GM18873 (cell line): ENCODE measurements at regions not wholly inside any gene's neighbourhood (a gene's known extent, or its start where the extent isn't known, plus 50 kb on each side); places are given as distances from the start of the nearest gene placed in this dataset.

Experiments used
- ATAC-seq: cut with Tn5 transposase; IDR thresholded peaks from one replicate; pipeline ENCODE4 v1.9.1; 2021; ENCODE audit warnings: mild to moderate bottlenecking, moderate library complexity, moderate number of reproducible peaks; ENCODE audit not compliant: unreplicated experiment, low FRiP score

DNA sequence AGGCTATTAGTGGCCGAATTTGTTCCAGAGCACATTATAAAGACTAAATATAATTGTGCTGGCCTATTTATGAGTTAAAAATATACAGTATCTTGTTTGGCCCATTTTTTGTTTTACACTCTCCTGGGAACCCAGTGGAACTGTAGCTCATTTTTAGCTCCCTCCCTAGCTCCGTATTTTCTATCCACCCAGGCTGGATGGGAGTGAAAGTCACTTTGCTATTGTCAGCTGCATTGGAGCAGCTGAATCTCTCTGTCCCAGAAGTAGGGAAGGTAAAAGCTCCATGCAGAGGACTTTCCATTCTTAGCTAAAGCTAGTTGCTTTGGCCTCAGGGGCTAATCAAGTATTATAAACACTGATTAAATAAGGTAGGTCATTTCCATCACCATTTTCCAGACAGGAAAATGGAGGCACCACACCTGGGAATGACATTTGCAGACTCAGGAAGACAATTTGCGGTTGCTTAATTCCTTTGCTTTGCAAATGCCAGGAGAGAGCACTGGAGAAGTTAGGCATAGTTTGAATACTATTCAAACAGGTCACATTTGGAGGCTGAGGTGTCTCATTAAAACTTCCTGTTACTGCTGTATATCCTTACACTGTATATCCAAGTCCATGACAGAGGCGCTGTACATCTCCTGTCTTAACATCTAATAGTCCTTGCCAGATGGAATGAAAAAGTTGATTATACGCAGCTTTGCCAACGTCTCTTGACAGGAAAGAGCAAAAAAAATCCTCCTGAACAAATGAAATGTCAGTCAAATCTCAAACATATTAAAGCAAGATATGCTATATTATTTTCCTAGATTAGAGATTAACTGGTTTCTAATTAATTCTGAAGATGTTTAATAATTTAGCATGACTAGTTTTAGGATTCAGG lies 338.1 kb upstream of the KIRREL3 start:
- ATAC-seq: no peak

DNA sequence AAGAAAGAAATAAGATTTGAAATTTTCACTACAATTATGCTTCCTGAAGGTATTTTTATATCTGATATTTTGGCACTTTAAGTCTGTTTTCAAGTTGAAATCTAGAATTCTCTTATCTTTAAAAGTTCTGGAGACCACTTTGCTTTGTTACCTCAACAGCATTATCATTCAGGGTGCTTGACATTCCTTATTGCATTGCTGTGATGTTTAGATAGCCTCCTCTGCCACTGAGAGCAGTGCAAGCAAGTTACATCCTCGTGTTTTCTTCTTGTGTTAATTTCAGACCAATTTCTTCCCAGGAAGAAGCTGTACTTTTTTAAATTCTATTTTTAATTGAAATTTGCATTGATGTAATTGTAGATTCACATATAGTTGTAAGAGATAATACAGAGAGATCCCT lies 333.9 kb upstream of the KIRREL3 start:
- ATAC-seq: no peak

- ATAC-seq: no peak
Observed at GRCh38 chr11:127332896-127333295, 332.3 kb upstream of the KIRREL3 start.

GRCh38 chr11:127330044-127330443 lies 329.5 kb upstream of the KIRREL3 start:
- no peak for ATAC-seq

- ATAC-seq: no peak
Observed at GRCh38 chr11:127308291-127308690, 307.7 kb upstream of the KIRREL3 start.

DNA sequence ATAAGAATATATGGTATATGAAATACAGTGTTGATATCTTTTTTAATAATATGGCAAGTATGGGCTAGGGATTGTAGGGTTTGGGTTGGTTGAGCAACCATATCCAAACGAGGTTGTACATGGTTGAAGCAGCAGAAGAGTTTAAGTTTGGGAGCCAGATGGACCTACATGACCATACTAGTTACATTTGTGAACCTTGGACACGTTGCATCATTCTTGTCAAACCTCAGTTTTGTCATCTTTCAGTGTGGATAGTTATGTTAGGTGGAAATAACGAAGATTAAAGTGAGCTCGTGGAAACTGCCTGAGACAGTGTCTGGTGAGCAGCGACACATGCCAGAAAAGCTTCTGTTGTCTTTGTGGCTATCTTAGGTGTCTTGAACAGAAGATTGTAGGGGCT lies 307.1 kb upstream of the KIRREL3 start:
- ATAC-seq: no peak

GRCh38 chr11:127304634-127305033 lies 304.1 kb upstream of the KIRREL3 start:
- no peak for ATAC-seq

GRCh38 chr11:127288926-127289325 lies 288.4 kb upstream of the KIRREL3 start:
- no peak for ATAC-seq

- ATAC-seq: no peak
Observed at GRCh38 chr11:127281534-127281933, 281.0 kb upstream of the KIRREL3 start.

DNA sequence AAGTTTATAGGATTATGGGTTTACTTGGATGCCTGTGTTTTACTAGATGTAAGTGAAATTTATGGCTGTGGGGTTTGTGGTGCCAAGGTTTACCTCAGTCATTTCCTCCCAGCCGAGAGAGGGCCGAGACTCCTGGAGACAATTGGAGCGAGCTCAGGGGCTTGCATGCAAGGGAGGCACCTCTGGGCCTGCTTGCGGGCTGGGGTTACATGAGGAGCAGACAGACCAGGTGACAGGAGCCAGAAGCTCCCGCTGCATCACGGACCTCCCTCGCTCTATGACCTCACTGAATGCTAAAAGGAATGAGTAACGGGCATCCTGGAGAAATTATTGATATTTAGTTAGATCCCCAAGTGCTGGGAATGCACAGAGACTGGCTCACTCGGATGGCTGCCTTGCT lies 275.2 kb upstream of the KIRREL3 start:
- no peak for ATAC-seq

GRCh38 chr11:127274328-127274676 lies 273.7 kb upstream of the KIRREL3 start:
- ATAC-seq: no peak

GRCh38 chr11:127273593-127274327 lies 273.2 kb upstream of the KIRREL3 start:
- no peak for ATAC-seq

- no peak for ATAC-seq
Observed at GRCh38 chr11:127270851-127271250, 270.3 kb upstream of the KIRREL3 start.

- ATAC-seq: no peak
Observed at GRCh38 chr11:127269911-127270310, 269.3 kb upstream of the KIRREL3 start.

DNA sequence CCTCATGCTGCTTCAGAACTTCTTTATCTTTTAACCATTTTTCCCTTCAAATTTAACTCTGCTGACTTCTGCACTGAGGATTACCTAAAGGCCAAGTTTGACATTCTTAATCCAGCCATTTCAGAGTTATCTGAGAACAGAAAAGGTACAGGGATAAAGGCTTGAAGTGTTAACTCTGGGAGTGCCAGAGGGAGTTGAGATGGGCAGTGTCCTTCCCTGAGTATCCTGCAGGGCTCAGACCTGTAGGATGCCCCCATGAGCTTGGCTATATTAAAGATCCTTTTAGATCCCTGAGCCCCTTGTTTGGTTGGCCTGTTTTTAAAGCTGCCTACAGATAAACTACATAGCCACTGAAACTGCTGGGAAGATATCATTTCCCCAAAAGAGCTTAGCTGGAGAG lies 268.4 kb upstream of the KIRREL3 start:
- no peak for ATAC-seq

- ATAC-seq: no peak
Observed at GRCh38 chr11:127268521-127268920, 268.0 kb upstream of the KIRREL3 start.

DNA sequence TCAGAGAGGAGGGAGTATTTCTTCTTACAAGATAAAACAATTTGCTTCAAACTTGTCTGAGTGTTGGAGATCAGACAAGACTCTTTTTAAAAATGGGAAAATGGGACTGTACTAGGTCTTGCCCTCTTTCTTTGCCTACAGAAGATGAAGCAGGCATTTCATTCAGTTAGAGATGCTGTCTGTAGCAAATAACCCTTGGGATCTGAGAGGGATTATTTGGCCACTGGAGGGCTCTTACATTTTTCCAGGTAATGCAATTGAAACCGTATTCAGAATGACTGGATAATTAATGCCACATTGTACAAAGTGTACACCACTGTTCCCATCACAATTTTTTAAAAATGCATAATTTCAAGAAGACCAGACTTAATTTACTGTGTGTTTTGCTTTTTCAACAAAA lies 258.5 kb upstream of the KIRREL3 start:
- ATAC-seq: no peak

- ATAC-seq: no peak
Observed at GRCh38 chr11:127255209-127255608, 254.6 kb upstream of the KIRREL3 start.

GRCh38 chr11:127252321-127252720 lies 251.8 kb upstream of the KIRREL3 start:
- ATAC-seq: no peak

GRCh38 chr11:127249576-127249975 lies 249.0 kb upstream of the KIRREL3 start:
- no peak for ATAC-seq

DNA sequence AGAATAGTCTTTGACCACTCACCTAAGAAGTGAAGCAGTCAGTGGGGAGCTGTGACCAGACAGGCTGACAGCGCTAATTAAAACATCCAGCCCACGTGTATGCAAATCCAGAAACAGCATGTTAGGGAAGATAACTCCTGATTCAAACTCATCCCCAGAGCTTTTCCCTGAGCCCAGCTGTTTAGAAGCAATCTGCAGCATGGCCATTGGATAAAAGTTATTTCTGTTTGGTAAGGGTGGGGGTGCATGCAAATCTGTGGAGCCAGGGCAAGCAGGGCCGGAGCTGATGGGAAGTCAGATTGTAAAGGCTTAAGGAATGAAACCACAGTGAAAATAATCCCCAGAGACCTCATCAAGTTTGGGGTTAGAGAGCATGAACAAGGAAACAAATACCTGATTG lies 247.9 kb upstream of the KIRREL3 start:
- ATAC-seq: no peak
